ENCODE measurements at regions not wholly inside any gene's neighbourhood (a gene's known extent, or its start where the extent isn't known, plus 50 kb on each side); places are given as distances from the start of the nearest gene placed in this dataset.

- H3K4me3 ChIP-seq (replicated peaks in 1 of 3; ENCODE audit: insufficient read depth in 1 of 3, low read depth in 1 of 3, low read length in 3 of 3), result no peak overlapping the region
- dilution Hi-C loops (cut with MboI; ENCODE audit: extremely low pct_ligation_motif_present, low sequenced_read_pairs), result no loop called here
- no peaks in the 10 kb centered on the region for H4K20me1 ChIP-seq (replicated peaks; ENCODE audit: control insufficient read depth, extremely low read depth, insufficient read depth, low read length)
- no peak for FAIRE-seq
- TF ChIP-seq MYC (IDR thresholded peaks at IDR 0.05; ENCODE audit: low read depth, low read length), result no peak
- no peak for TF ChIP-seq POLR2AphosphoS5 (IDR thresholded peaks at IDR 0.05; ENCODE audit: insufficient read depth, low read depth, low read length)
- H3K9me3 ChIP-seq (replicated peaks; ENCODE audit: control insufficient read depth, insufficient read depth, low read length), result no peaks in the 10 kb centered on the region
- H3K9ac ChIP-seq (replicated peaks; ENCODE audit: extremely low read depth, insufficient read depth, low read length), result no peak overlapping the region
- no TSS peak for BruUV-seq (replicated peaks)
- H3K79me2 ChIP-seq (ENCODE audit: control insufficient read depth, insufficient read depth, low read length), result no peaks in the 10 kb centered on the region
- CTCF ChIA-PET, result interaction anchor here (0.9 to 3.9 kb wide), 12 partner anchors 31 to 606 kb away, joined by 3 to 55 read pairs (median 4); no protein-coding TSS in a partner anchor
- DNase-seq (ENCODE audit: low read depth, low spot score), result no peak
- H2AFZ ChIP-seq (ENCODE audit: low read depth, low read length), result no peak overlapping the region
- intact Hi-C loops (cut with micrococcal nuclease), result no loop called here
- H3K4me1 ChIP-seq (ENCODE audit: control insufficient read depth, extremely low read depth, insufficient read depth, low read length), result peaks cover 64% of the 10 kb centered on the region
- POLR2A ChIA-PET, result no interaction called here
- no peaks in the 10 kb centered on the region for H3K36me3 ChIP-seq (ENCODE audit: control insufficient read depth in 2 of 2, extremely low read depth in 1 of 2, insufficient read depth in 2 of 2, low read length in 2 of 2)
- H3K4me2 ChIP-seq (ENCODE audit: insufficient read depth, low read length), result no peak overlapping the region
- H3K27me3 ChIP-seq (ENCODE audit: control insufficient read depth in 2 of 2, insufficient read depth in 2 of 2, low read length in 2 of 2), result no peaks in the 10 kb centered on the region
- no peak overlapping the region for H3K27ac ChIP-seq (ENCODE audit: insufficient read depth, low read depth, low read length)
- H3K9me1 ChIP-seq (replicated peaks; ENCODE audit: control insufficient read depth, extremely low read depth, insufficient read depth, low read length), result no peaks in the 10 kb centered on the region
Observed at GRCh38 chr3:101068876-101069606, 75.8 kb upstream of the ABI3BP start.

DNA sequence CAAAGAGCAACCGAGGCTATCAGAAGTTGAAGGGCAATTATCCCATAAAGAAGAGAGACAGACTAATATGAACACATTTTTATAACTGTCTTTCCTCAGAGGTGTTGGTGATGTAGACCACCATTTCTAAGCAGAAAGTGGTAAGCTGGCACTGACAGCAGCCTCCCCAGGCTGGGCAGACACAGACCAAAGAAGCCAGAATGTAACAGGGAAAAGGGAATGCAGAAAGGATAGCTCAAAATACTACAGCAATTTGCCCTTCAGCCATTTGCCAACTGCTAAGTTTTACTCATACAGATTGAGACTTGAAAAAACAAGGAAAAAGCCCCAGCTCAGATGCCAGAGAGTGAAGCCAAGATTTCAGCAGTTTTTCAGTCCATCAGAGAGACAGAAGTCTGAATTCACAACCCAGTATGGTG, 73.5 kb upstream of the ABI3BP start:
- CTCF ChIA-PET, result interaction anchor here (0.7 to 3.6 kb wide), 8 partner anchors 11 to 315 kb away, joined by 3 to 34 read pairs (median 3); no protein-coding TSS in a partner anchor
- no TSS peak for BruUV-seq (replicated peaks)
- Histone ChIP-seq H3K27ac (ENCODE audit: insufficient read depth, low read depth, low read length) (peak overlapping the region; percentile 87), H3K9ac (replicated peaks; ENCODE audit: extremely low read depth, insufficient read depth, low read length) (no peak overlapping the region), H3K27me3 (ENCODE audit: control insufficient read depth in 2 of 2, insufficient read depth in 2 of 2, low read length in 2 of 2) (no peaks in the 10 kb centered on the region), H3K9me3 (replicated peaks; ENCODE audit: control insufficient read depth, insufficient read depth, low read length) (no peaks in the 10 kb centered on the region), H3K79me2 (ENCODE audit: control insufficient read depth, insufficient read depth, low read length) (no peaks in the 10 kb centered on the region), H3K9me1 (replicated peaks; ENCODE audit: control insufficient read depth, extremely low read depth, insufficient read depth, low read length) (no peaks in the 10 kb centered on the region), H3K4me2 (ENCODE audit: insufficient read depth, low read length) (no peak overlapping the region), H2AFZ (ENCODE audit: low read depth, low read length) (peak overlapping the region; percentile 92), H3K36me3 (ENCODE audit: control insufficient read depth in 2 of 2, extremely low read depth in 1 of 2, insufficient read depth in 2 of 2, low read length in 2 of 2) (no peaks in the 10 kb centered on the region), H3K4me3 (replicated peaks in 1 of 3; ENCODE audit: insufficient read depth in 1 of 3, low read depth in 1 of 3, low read length in 3 of 3) (no peak overlapping the region), H4K20me1 (replicated peaks; ENCODE audit: control insufficient read depth, extremely low read depth, insufficient read depth, low read length) (no peaks in the 10 kb centered on the region), H3K4me1 (ENCODE audit: control insufficient read depth, extremely low read depth, insufficient read depth, low read length) (peaks cover 44% of the 10 kb centered on the region)
- dilution Hi-C loops (cut with MboI; ENCODE audit: extremely low pct_ligation_motif_present, low sequenced_read_pairs) (no loop called here), intact Hi-C loops (cut with micrococcal nuclease) (loop anchor here (2.0 kb wide), 1 partner anchor 74 kb away; the partner anchor contains the start of gene ABI3BP)
- FAIRE-seq (no peak), DNase-seq (ENCODE audit: low read depth, low spot score) (peak; percentile 54)
- POLR2A ChIA-PET, result no interaction called here
- no peak for TF ChIP-seq POLR2A (IDR thresholded peaks at IDR 0.05; ENCODE audit: low read depth, low read length)
- no peak for TF ChIP-seq JUN (IDR thresholded peaks at IDR 0.05; ENCODE audit: borderline replicate concordance, insufficient read depth, insufficient read length, low read depth)
